Osteocyte (in vitro differentiated cells): ENCODE measurements at regions not wholly inside any gene's neighbourhood (a gene's known extent, or its start where the extent isn't known, plus 50 kb on each side); places are given as distances from the start of the nearest gene placed in this dataset.
"Not testable (repeated sequence)": the region's sequence is repeated elsewhere in the genome, so short reads cannot be mapped to it uniquely, and the experiment has no call there.

ENCODE experiments used
- DNase-seq: peaks from one replicate; pipeline ENCODE4 v3.0.0; 2021; ENCODE audit warnings: mixed read lengths; ENCODE audit not compliant: unreplicated experiment; ENCODE audit errors: extremely low spot score
- H3K27ac Mint-ChIP-seq: one replicate; pipeline ENCODE4 v1.8.0; 2021; ENCODE audit warnings: mild to moderate bottlenecking, mixed read lengths; ENCODE audit not compliant: unreplicated experiment
- H3K27me3 Mint-ChIP-seq: one replicate; pipeline ENCODE4 v1.8.0; 2021; ENCODE audit warnings: mixed read lengths; ENCODE audit not compliant: unreplicated experiment
- H3K36me3 Mint-ChIP-seq: one replicate; pipeline ENCODE4 v1.8.0; 2021; ENCODE audit warnings: mixed read lengths; ENCODE audit not compliant: unreplicated experiment
- H3K4me1 Mint-ChIP-seq: one replicate; pipeline ENCODE4 v1.8.0; 2021; ENCODE audit warnings: mixed read lengths; ENCODE audit not compliant: unreplicated experiment
- H3K4me3 Mint-ChIP-seq: one replicate; pipeline ENCODE4 v1.8.0; 2021; ENCODE audit warnings: mild to moderate bottlenecking, moderate library complexity, mixed read lengths; ENCODE audit not compliant: unreplicated experiment
- H3K9me3 Mint-ChIP-seq: one replicate; pipeline ENCODE4 v1.8.0; 2021; ENCODE audit warnings: mixed read lengths; ENCODE audit not compliant: unreplicated experiment
- CTCF ChIP-seq: fragments of 200-600 bp; sonication (generic); IDR thresholded peaks from 2 replicates; pipeline ENCODE4 v1.5.0; 2021; ENCODE audit warnings: antibody characterized with exemption, mild to moderate bottlenecking, moderate library complexity

DNA sequence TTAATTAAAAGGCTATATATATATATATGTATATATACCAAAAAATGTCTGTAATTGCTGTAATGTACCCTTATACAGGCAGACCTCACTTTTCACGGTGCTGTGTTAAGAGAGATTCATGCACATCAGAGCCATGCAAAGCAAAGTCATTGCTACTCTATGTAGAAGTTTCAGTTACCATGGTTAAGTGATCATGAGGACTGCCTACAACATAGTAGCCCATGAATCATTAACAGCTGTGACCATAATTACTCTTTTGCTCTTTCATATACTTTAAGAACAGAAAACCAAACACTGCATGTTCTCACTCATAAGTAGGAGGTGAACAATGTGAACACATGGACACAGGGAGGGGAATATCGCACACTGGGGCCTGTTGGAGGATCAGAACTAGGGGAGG, 225.3 kb upstream of the EPHA3 start:
- H3K36me3 Mint-ChIP-seq: no peaks in the 10 kb centered on the region
- H3K4me1 Mint-ChIP-seq: no peaks in the 10 kb centered on the region
- no peak overlapping the region for H3K27ac Mint-ChIP-seq
- H3K4me3 Mint-ChIP-seq: no peak overlapping the region
- no peaks in the 10 kb centered on the region for H3K27me3 Mint-ChIP-seq
- TF ChIP-seq CTCF: no peak
- no peak for DNase-seq
- peaks cover 4% of the 10 kb centered on the region for H3K9me3 Mint-ChIP-seq

- DNase-seq, H3K27ac Mint-ChIP-seq, H3K36me3 Mint-ChIP-seq, H3K4me3 Mint-ChIP-seq, H3K4me1 Mint-ChIP-seq, H3K27me3 Mint-ChIP-seq: not testable (repeated sequence)
- H3K9me3 Mint-ChIP-seq: peaks cover 18% of the 10 kb centered on the region
Measured at GRCh38 chr3:88886624-88887023, 220.8 kb upstream of the EPHA3 start.

DNA sequence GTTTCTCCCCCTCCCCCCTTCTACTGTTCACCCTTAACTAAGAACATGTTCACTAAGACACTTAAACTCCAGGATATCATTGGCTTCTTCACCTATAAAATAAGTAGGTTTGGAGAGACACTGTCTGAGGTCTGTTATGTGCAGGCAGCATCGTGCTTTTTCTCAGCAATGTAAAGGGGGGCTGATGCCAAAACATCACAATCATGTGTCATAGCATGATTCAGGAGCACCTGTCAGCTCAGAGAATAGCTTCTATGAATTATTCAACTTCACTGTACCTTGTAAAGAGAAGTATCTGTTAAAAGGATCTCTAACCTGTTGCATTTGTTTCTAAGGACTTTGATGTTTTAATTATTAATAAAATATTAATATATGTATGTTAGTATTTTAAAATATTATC, 211.4 kb upstream of the EPHA3 start:
- Mint-ChIP-seq H3K36me3 (no peaks in the 10 kb centered on the region), H3K27ac (no peak overlapping the region), H3K9me3 (no peaks in the 10 kb centered on the region), H3K4me1 (no peaks in the 10 kb centered on the region), H3K4me3 (no peak overlapping the region), H3K27me3 (no peaks in the 10 kb centered on the region)
- DNase-seq: no peak
- TF ChIP-seq CTCF: no peak

DNA sequence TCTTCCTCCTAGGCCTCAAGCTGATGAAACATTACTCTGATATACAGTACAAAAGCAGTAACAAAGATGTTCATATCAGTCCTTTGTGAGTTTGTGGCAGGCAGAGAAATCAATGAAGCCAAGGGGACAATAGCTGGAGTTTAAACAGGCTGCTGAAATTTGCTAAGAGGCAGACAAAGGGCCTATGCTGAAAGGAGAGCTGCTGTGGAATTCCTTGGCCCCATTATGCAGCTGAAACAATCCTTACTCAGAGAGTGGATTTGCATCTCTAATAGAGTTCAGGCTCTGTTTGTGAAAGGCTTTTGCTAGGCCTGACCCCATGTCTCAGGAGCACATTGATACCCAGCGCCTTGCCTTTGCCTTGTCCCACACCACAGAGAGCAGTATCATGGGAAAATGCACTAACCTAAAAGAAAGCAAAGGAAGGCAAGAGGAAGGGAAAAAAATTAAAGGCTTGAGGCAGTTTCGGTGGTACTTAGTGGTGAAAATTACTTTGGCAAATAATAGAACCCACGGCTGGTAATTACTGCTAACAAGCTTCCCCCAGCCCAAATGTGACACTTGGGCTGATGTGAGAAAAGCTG, 195.0 kb upstream of the EPHA3 start:
- Mint-ChIP-seq H3K9me3 (no peaks in the 10 kb centered on the region), H3K36me3 (no peaks in the 10 kb centered on the region), H3K4me1 (no peaks in the 10 kb centered on the region), H3K27ac (no peak overlapping the region), H3K27me3 (no peaks in the 10 kb centered on the region), H3K4me3 (no peak overlapping the region)
- no peak for TF ChIP-seq CTCF
- no peak for DNase-seq

DNA sequence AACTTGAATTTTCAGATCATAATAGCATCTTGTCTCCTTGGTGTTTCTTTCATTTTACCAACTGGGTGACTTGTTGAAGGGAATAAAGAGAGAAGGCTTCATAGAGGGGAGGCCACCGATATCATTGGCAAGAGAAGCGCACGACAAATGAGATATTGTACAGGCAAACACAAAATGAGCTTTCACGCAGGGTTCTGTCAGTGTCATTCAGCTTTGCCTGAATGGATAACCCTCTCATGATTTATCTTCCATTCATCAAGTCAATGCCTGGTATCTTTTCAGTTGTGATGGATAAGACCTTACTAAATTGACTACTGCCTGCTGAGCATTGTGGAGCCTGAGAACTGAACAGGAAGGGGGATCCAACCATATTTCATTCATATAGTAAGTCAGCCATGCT, 188.6 kb upstream of the EPHA3 start:
- no peak overlapping the region for H3K4me3 Mint-ChIP-seq
- no peak overlapping the region for H3K27ac Mint-ChIP-seq
- H3K9me3 Mint-ChIP-seq: no peaks in the 10 kb centered on the region
- H3K27me3 Mint-ChIP-seq: no peaks in the 10 kb centered on the region
- no peak for DNase-seq
- TF ChIP-seq CTCF: no peak
- no peaks in the 10 kb centered on the region for H3K36me3 Mint-ChIP-seq
- H3K4me1 Mint-ChIP-seq: no peaks in the 10 kb centered on the region

- Mint-ChIP-seq H3K27ac (no peak overlapping the region), H3K36me3 (no peaks in the 10 kb centered on the region), H3K9me3 (no peaks in the 10 kb centered on the region), H3K4me1 (no peaks in the 10 kb centered on the region), H3K27me3 (no peaks in the 10 kb centered on the region), H3K4me3 (no peak overlapping the region)
- TF ChIP-seq CTCF: no peak
- DNase-seq: no peak
Measured at GRCh38 chr3:88921986-88922385, 185.4 kb upstream of the EPHA3 start.
